Loucy (cell line): ENCODE measurements at regions not wholly inside any gene's neighbourhood (a gene's known extent, or its start where the extent isn't known, plus 50 kb on each side); places are given as distances from the start of the nearest gene placed in this dataset.

Experiments used
- H2AFZ ChIP-seq: fragments of 200-600 bp; sonication (generic); 2 replicates; pipeline ENCODE4 v1.6.0; 2016; ENCODE audit warnings: antibody characterized with exemption, mild to moderate bottlenecking, low read length, moderate library complexity
- H3F3A ChIP-seq: fragments of 200-600 bp; 2 replicates; pipeline ENCODE4 v1.6.0; 2016; ENCODE audit warnings: antibody characterized with exemption, low read depth, mild to moderate bottlenecking
- H3K27me3 ChIP-seq: fragments of 200-600 bp; sonication (generic); 2 replicates; pipeline ENCODE4 v1.6.1; 2014; ENCODE audit warnings: low read length, mild to moderate bottlenecking; ENCODE audit not compliant: insufficient read depth, poor library complexity, severe bottlenecking
- H3K36me3 ChIP-seq: fragments of 200-600 bp; sonication (generic); 2 replicates; pipeline ENCODE4 v1.6.1; 2016; ENCODE audit warnings: low read length; ENCODE audit not compliant: insufficient read depth
- H3K4me1 ChIP-seq: fragments of 200-600 bp; sonication (generic); 2 replicates; pipeline ENCODE4 v1.5.1; 2014; ENCODE audit warnings: low read length, mild to moderate bottlenecking; ENCODE audit not compliant: insufficient read depth, poor library complexity, severe bottlenecking
- H3K4me2 ChIP-seq: fragments of 200-600 bp; sonication (generic); 2 replicates; pipeline ENCODE4 v1.6.0; 2014; ENCODE audit warnings: antibody characterized with exemption, low read length, low read depth, mild to moderate bottlenecking; ENCODE audit not compliant: poor library complexity, severe bottlenecking
- H3K4me3 ChIP-seq: fragments of 200-600 bp; sonication (generic); 2 replicates; pipeline ENCODE4 v1.5.1; 2014; ENCODE audit warnings: low read length, mild to moderate bottlenecking, mixed read lengths; ENCODE audit not compliant: poor library complexity, severe bottlenecking
- H3K79me2 ChIP-seq: fragments of 200-600 bp; sonication (generic); 2 replicates; pipeline ENCODE4 v1.6.1; 2014; ENCODE audit warnings: low read length; ENCODE audit not compliant: insufficient read depth
- H3K9ac ChIP-seq: fragments of 200-600 bp; sonication (generic); 2 replicates; pipeline ENCODE4 v1.6.0; 2014; ENCODE audit warnings: mild to moderate bottlenecking, low read depth, low read length, moderate library complexity; ENCODE audit not compliant: poor library complexity, severe bottlenecking
- H3K9me2 ChIP-seq: fragments of 200-600 bp; sonication (generic); replicated peaks from 2 replicates; pipeline ENCODE4 v1.6.1; 2016; ENCODE audit warnings: low read depth, low read length, mixed read lengths
- H3K9me3 ChIP-seq: fragments of 200-600 bp; sonication (generic); 2 replicates; pipeline ENCODE4 v1.6.1; 2014; ENCODE audit warnings: mild to moderate bottlenecking, antibody characterized with exemption, low read length, low read depth; ENCODE audit not compliant: insufficient read depth
- H4K20me1 ChIP-seq: fragments of 200-600 bp; sonication (generic); 2 replicates; pipeline ENCODE4 v1.6.0; 2014; ENCODE audit warnings: antibody characterized with exemption, low read length, mild to moderate bottlenecking; ENCODE audit not compliant: insufficient read depth, poor library complexity, severe bottlenecking
- CTCF ChIP-seq: fragments of 200-600 bp; sonication (generic); conservative IDR thresholded peaks from 2 replicates; pipeline ENCODE4 v1.5.1; 2014; ENCODE audit warnings: mild to moderate bottlenecking, antibody characterized with exemption, low read length
- EZH2phosphoT487 ChIP-seq: fragments of 200-600 bp; IDR thresholded peaks from 2 replicates; pipeline ENCODE4 v1.6.1; 2018; ENCODE audit warnings: antibody characterized with exemption, mild to moderate bottlenecking, moderate library complexity, borderline replicate concordance

GRCh38 chr17:77580531-77581270, 377.8 kb upstream of the TNRC6C start:
- Histone ChIP-seq H4K20me1 (no peaks in the 10 kb centered on the region), H3K9me3 (no peaks in the 10 kb centered on the region), H3K9me2 (no peaks in the 10 kb centered on the region), H2AFZ (no peak overlapping the region), H3K79me2 (no peaks in the 10 kb centered on the region), H3K36me3 (no peaks in the 10 kb centered on the region), H3K9ac (no peak overlapping the region), H3F3A (no peaks in the 10 kb centered on the region), H3K4me2 (no peak overlapping the region), H3K27me3 (no peaks in the 10 kb centered on the region), H3K4me3 (no peak overlapping the region), H3K4me1 (peaks cover 30% of the 10 kb centered on the region)
- no peak for TF ChIP-seq EZH2phosphoT487
- no peak for TF ChIP-seq CTCF

GRCh38 chr17:77581480-77581879, 377.0 kb upstream of the TNRC6C start:
- Histone ChIP-seq H3K36me3 (no peaks in the 10 kb centered on the region), H3K4me2 (no peak overlapping the region), H3K9ac (no peak overlapping the region), H3K4me1 (peaks cover 31% of the 10 kb centered on the region), H3K27me3 (no peaks in the 10 kb centered on the region), H3K9me3 (no peaks in the 10 kb centered on the region), H3K79me2 (no peaks in the 10 kb centered on the region), H2AFZ (no peak overlapping the region), H3F3A (no peaks in the 10 kb centered on the region), H4K20me1 (no peaks in the 10 kb centered on the region), H3K9me2 (no peaks in the 10 kb centered on the region), H3K4me3 (no peak overlapping the region)
- no peak for TF ChIP-seq EZH2phosphoT487
- TF ChIP-seq CTCF: no peak

- no peaks in the 10 kb centered on the region for H3K27me3 ChIP-seq
- H4K20me1 ChIP-seq: no peaks in the 10 kb centered on the region
- H3K79me2 ChIP-seq: no peaks in the 10 kb centered on the region
- TF ChIP-seq CTCF (no peak), EZH2phosphoT487 (no peak)
- H3K9me2 ChIP-seq: no peaks in the 10 kb centered on the region
- H3K4me3 ChIP-seq: no peak overlapping the region
- no peak overlapping the region for H3K9ac ChIP-seq
- no peaks in the 10 kb centered on the region for H3F3A ChIP-seq
- peaks cover 22% of the 10 kb centered on the region for H3K4me1 ChIP-seq
- H2AFZ ChIP-seq: no peak overlapping the region
- peak overlapping the region; percentile 9 for H3K4me2 ChIP-seq
- no peaks in the 10 kb centered on the region for H3K36me3 ChIP-seq
- 0 out of 2 replicates have a peak, but pooled peaks cover 7% of the 10 kb centered on the region for H3K9me3 ChIP-seq
Observed at GRCh38 chr17:77585142-77585860, 373.2 kb upstream of the TNRC6C start.
